Gastroesophageal sphincter (tissue), 4 donors: ENCODE measurements at regions not wholly inside any gene's neighbourhood (a gene's known extent, or its start where the extent isn't known, plus 50 kb on each side); places are given as distances from the start of the nearest gene placed in this dataset.

Experiments used
- ATAC-seq: fragments of 150-250 bp; one replicate; pipeline ENCODE4 v1.9.1; 2016; ENCODE audit warnings: mild to moderate bottlenecking, moderate library complexity
- H3K27ac ChIP-seq, 4 donors: fragments of 200-600 bp; sonication (generic) in 3 of 4; 1 replicate in 3 of 4; 2 replicates in 1 of 4; pipeline ENCODE4 v1.5.1; 2016 to 2019
- H3K27me3 ChIP-seq: fragments of 200-600 bp; sonication (generic); one replicate; pipeline ENCODE4 v1.5.1; 2019
- H3K36me3 ChIP-seq, 2 donors: fragments of 200-600 bp; sonication (generic); one replicate each; pipeline ENCODE4 v1.5.1; 2019; ENCODE audit warnings: control low read depth in 1 of 2
- H3K4me1 ChIP-seq, 3 donors: fragments of 200-600 bp; sonication (generic); 1 replicate in 2 of 3; 2 replicates in 1 of 3; pipeline ENCODE4 v1.5.1; 2016 to 2019; ENCODE audit warnings: control low read depth in 2 of 3
- H3K4me3 ChIP-seq, 2 donors: fragments of 200-600 bp; sonication (generic); one replicate each; pipeline ENCODE4 v1.5.1; 2019; ENCODE audit warnings: mild to moderate bottlenecking in 1 of 2, moderate library complexity in 1 of 2
- H3K9me3 ChIP-seq, 3 donors: fragments of 200-600 bp; sonication (generic); one replicate each; pipeline ENCODE4 v1.5.1; 2017 to 2019; ENCODE audit warnings: control low read depth in 2 of 3
- EP300 ChIP-seq: sonication (generic); formaldehyde crosslinking; IDR thresholded peaks from one replicate; pipeline ENCODE4 v1.6.1; 2017; ENCODE audit warnings: antibody characterized with exemption, mild to moderate bottlenecking
- POLR2A ChIP-seq, 2 donors: fragments of 450-650 bp; IDR thresholded peaks; one replicate each; pipeline ENCODE4 v1.6.1; 2017; ENCODE audit warnings: antibody characterized with exemption in 2 of 2, mild to moderate bottlenecking in 2 of 2, moderate library complexity in 1 of 2
- POLR2AphosphoS5 ChIP-seq: sonication (generic); formaldehyde crosslinking; IDR thresholded peaks from one replicate; pipeline ENCODE4 v1.6.1; 2017; ENCODE audit warnings: antibody characterized with exemption
- WGBS, 2 donors: methylation state at CpG; one replicate each; pipeline ENCODE4 v1.1.5; 2018; ENCODE audit warnings: low coverage in 1 of 2; 5-methylcytosine and 5-hydroxymethylcytosine counted together
- TF ChIP-seq, protein P1 (sequence below), 4 experiments: fragments of 200-600 bp in 2 of 4; fragments of 450-650 bp in 2 of 4; sonication (generic) in 1 of 4; IDR thresholded peaks; one replicate each; pipeline ENCODE4 v1.5.1; 2017 to 2019; ENCODE audit warnings: antibody characterized with exemption in 4 of 4, mild to moderate bottlenecking in 2 of 4, moderate library complexity in 2 of 4

DNA sequence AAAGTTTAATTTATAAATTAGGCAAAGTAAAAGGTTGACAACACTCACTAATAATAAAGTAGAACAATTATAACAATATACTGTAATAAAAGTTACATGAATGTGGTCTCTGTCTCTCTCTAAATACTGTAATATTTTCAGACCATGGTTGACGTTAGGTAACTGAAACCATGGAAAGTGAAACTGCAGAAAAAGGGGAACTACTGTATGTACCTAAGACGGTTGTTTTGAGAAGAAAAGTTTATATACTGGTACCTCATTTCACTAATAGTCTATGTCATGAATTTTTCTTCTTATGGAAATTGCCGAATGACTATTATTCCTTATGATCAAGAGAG, 166.7 kb upstream of the ZNF521 start:
- peaks cover 6% of the 10 kb centered on the region for H3K27me3 ChIP-seq
- H3K4me1 ChIP-seq: no peaks in the 10 kb centered on the region
- TF ChIP-seq POLR2A (IDR thresholded peaks at IDR 0.05) (no peak), POLR2AphosphoS5 (no peak), EP300 (no peak)
- TF ChIP-seq, protein P1, sequence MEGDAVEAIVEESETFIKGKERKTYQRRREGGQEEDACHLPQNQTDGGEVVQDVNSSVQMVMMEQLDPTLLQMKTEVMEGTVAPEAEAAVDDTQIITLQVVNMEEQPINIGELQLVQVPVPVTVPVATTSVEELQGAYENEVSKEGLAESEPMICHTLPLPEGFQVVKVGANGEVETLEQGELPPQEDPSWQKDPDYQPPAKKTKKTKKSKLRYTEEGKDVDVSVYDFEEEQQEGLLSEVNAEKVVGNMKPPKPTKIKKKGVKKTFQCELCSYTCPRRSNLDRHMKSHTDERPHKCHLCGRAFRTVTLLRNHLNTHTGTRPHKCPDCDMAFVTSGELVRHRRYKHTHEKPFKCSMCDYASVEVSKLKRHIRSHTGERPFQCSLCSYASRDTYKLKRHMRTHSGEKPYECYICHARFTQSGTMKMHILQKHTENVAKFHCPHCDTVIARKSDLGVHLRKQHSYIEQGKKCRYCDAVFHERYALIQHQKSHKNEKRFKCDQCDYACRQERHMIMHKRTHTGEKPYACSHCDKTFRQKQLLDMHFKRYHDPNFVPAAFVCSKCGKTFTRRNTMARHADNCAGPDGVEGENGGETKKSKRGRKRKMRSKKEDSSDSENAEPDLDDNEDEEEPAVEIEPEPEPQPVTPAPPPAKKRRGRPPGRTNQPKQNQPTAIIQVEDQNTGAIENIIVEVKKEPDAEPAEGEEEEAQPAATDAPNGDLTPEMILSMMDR (IDR thresholded peaks at IDR 0.05): no peak
- no peaks in the 10 kb centered on the region for H3K9me3 ChIP-seq
- H3K27ac ChIP-seq: no peak overlapping the region
- WGBS, 2 donors: 62 to 65% methylated on average over 3 of the region's 3 CpGs
- H3K36me3 ChIP-seq: no peaks in the 10 kb centered on the region
- no peak overlapping the region for H3K4me3 ChIP-seq
- no peak for ATAC-seq

DNA sequence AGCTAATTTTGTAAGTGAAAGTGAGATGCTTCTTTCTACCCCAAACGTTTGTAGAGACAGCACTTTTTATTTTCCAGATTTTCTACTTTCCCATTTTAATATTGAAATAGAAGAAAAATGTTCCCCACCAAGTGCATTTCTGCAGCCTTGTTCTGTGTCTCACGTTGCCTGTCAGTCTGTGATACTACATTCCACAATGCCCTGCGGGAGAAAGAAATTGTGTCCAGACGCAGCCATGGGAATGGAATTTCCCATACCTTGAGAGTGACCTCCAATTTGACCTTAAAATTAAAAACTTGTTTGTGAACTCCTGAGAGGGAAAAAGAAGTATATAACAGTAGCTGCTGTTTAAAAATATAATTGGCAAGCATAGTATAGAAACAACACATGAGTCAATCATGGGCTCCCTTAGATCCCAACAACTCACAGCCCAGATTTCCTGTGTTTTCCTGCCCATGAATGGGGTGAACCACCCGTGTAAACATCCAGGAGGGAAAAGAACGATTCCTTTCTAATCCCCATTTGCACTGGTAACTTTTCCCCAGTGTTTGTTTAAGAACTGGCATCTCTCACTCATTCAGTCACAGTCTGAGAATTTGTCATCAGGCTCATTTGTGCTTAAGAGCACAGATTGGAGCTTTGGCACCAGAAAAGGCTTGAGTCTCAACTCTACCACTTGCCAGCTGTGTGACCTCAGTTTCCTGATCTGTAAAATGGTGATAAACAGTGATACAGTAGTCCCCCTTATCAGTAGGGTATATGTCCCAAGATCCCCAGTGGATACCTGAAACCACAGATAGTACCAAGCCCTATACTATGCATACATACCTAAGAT, 166.1 kb upstream of the ZNF521 start:
- Histone ChIP-seq H3K27me3 (peaks cover 6% of the 10 kb centered on the region), H3K4me1 (no peaks in the 10 kb centered on the region), H3K27ac (no peak overlapping the region), H3K9me3 (no peaks in the 10 kb centered on the region), H3K4me3 (no peak overlapping the region), H3K36me3 (no peaks in the 10 kb centered on the region)
- ATAC-seq: no peak
- TF ChIP-seq, protein P1 (IDR thresholded peaks at IDR 0.05): no peak
- no peak for TF ChIP-seq POLR2AphosphoS5
- 10 to 24% methylated on average over 5 to 6 of the region's 6 CpGs for WGBS, 2 donors

DNA sequence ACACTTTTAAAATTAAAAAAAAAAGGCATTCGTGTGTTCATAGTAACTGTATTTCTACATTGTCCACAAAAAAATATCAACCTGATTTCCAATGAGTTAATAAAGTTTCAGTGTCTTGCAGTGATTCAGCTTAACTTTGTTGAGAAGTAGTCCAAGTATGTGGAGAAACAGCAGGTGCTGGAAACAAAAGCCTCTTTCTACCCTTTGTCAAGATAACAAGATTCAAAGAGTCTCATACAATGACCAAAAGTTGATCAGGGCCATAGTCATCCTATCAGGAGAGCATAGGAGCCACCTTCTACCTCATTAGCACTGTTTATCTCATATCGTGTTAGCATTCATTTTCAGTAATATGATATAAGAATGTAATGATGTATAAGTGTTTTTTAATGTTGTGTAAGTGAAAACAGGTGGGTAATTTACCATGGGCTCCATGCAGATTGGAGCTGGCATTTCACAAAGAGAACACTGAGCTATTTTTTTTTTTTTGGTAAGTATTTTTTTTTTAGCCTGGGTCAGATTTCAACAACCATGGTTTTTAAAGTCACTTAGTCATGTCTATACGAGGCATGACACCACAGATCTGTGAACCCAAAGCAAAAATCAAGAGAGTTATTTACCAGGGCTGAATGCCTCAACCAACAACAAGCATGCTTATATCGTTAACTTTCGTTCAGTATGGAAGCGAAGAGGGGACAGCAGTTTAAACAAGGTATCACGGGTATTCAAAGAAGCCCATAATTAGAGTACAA, 165.0 kb upstream of the ZNF521 start:
- Histone ChIP-seq H3K27me3 (peaks cover 6% of the 10 kb centered on the region), H3K9me3 (no peaks in the 10 kb centered on the region), H3K4me3 (no peak overlapping the region), H3K4me1 (no peaks in the 10 kb centered on the region), H3K27ac (no peak overlapping the region), H3K36me3 (no peaks in the 10 kb centered on the region)
- TF ChIP-seq POLR2A (IDR thresholded peaks at IDR 0.05) (no peak), EP300 (no peak), POLR2AphosphoS5 (no peak)
- TF ChIP-seq, protein P1 (IDR thresholded peaks at IDR 0.05): no peak
- no peak for ATAC-seq
- WGBS, 2 donors: 72 to 76% methylated on average over 7 of the region's 7 CpGs

DNA sequence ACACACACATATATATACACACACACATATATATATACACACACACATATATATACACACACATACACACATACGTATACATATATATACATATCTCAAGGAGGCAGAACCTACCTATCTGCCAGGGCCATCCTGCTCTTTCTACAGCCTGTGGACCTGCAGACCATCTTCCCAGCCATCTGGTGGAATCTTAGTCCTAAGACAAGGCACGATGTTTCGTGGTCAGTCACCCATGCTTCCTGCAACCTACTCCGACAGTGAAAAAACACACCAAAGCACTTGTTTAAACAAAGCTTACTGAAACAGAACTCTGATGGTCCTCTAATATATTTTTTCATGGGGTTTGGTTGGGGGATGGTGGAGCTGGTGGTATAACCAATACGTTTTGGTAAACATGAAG, 164.2 kb upstream of the ZNF521 start:
- Histone ChIP-seq H3K4me1 (no peaks in the 10 kb centered on the region), H3K36me3 (no peaks in the 10 kb centered on the region), H3K9me3 (no peaks in the 10 kb centered on the region), H3K27me3 (peaks cover 6% of the 10 kb centered on the region), H3K4me3 (no peak overlapping the region), H3K27ac (no peak overlapping the region)
- no peak for TF ChIP-seq EP300
- TF ChIP-seq, protein P1 (IDR thresholded peaks at IDR 0.05): no peak
- TF ChIP-seq POLR2A (IDR thresholded peaks at IDR 0.05): no peak
- no peak for TF ChIP-seq POLR2AphosphoS5
- 63 to 64% methylated on average over 2 to 5 of the region's 5 CpGs for WGBS, 2 donors
- no peak for ATAC-seq

DNA sequence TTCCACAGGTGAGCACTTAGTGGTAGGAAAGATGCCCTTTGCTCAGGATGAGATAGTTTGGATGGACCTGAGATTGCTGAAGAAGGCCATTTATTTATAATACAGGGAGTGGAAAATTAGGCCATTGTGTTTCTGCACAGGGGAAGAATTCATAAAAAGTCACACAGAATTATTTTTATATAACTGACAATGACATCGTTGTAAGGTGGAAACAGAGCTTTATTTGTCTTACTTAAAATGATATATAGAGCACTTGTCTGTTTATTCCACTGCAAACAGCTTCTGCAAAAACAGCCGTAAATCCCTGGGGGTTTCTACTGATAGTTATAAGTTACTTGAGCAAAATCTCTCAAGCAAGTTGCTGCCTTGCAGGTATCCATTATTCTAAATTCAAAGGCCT, 158.1 kb upstream of the ZNF521 start:
- H3K27me3 ChIP-seq: peaks cover 6% of the 10 kb centered on the region
- ATAC-seq: no peak
- 60 to 64% methylated on average over 2 of the region's 2 CpGs for WGBS, 2 donors
- H3K9me3 ChIP-seq: no peaks in the 10 kb centered on the region
- no peaks in the 10 kb centered on the region for H3K36me3 ChIP-seq
- no peak for TF ChIP-seq POLR2AphosphoS5
- no peak for TF ChIP-seq POLR2A (IDR thresholded peaks at IDR 0.05)
- TF ChIP-seq EP300: no peak
- TF ChIP-seq, protein P1 (IDR thresholded peaks at IDR 0.05): no peak
- H3K4me1 ChIP-seq: no peaks in the 10 kb centered on the region
- H3K4me3 ChIP-seq: no peak overlapping the region
- H3K27ac ChIP-seq: no peak overlapping the region
